GM23248 (cell line): ENCODE measurements at regions not wholly inside any gene's neighbourhood (a gene's known extent, or its start where the extent isn't known, plus 50 kb on each side); places are given as distances from the start of the nearest gene placed in this dataset.
"Not testable (repeated sequence)": the region's sequence is repeated elsewhere in the genome, so short reads cannot be mapped to it uniquely, and the experiment has no call there.

ENCODE experiments used
- DNase-seq: peaks from one replicate; pipeline ENCODE4 v3.0.0-alpha.2; 2015
- H2AFZ ChIP-seq: fragments of 200-600 bp; sonication (generic); 2 replicates; pipeline ENCODE4 v1.6.1; 2016; ENCODE audit warnings: antibody characterized with exemption
- H3F3A ChIP-seq: fragments of 200-600 bp; sonication (generic); 2 replicates; pipeline ENCODE4 v1.6.1; 2016; ENCODE audit warnings: mild to moderate bottlenecking, antibody characterized with exemption, mixed run types; ENCODE audit not compliant: insufficient read depth
- H3K27ac ChIP-seq: fragments of 200-600 bp; sonication (generic); 2 replicates; pipeline ENCODE4 v1.5.1; 2016; ENCODE audit warnings: mild to moderate bottlenecking
- H3K27me3 ChIP-seq: fragments of 200-600 bp; sonication (generic); replicated peaks from 2 replicates; pipeline ENCODE4 v1.6.1; 2016; ENCODE audit warnings: mild to moderate bottlenecking; ENCODE audit not compliant: insufficient read depth
- H3K36me3 ChIP-seq: fragments of 200-600 bp; sonication (generic); 2 replicates; pipeline ENCODE4 v1.6.1; 2016; ENCODE audit warnings: low read depth, mild to moderate bottlenecking
- H3K4me1 ChIP-seq: fragments of 200-600 bp; sonication (generic); 2 replicates; pipeline ENCODE4 v1.6.1; 2016; ENCODE audit warnings: mild to moderate bottlenecking; ENCODE audit not compliant: insufficient read depth
- H3K4me2 ChIP-seq: fragments of 200-600 bp; sonication (generic); one replicate; pipeline ENCODE4 v1.6.1; 2016; ENCODE audit warnings: mild to moderate bottlenecking; ENCODE audit not compliant: unreplicated experiment
- H3K4me3 ChIP-seq: fragments of 200-600 bp; sonication (generic); 2 replicates; pipeline ENCODE4 v1.5.1; 2016; ENCODE audit warnings: mild to moderate bottlenecking
- H3K79me2 ChIP-seq: fragments of 200-600 bp; sonication (generic); 2 replicates; pipeline ENCODE4 v1.6.1; 2016; ENCODE audit warnings: mild to moderate bottlenecking; ENCODE audit not compliant: insufficient read depth
- H3K9ac ChIP-seq: fragments of 200-600 bp; sonication (generic); 2 replicates; pipeline ENCODE4 v1.6.1; 2016; ENCODE audit warnings: mild to moderate bottlenecking
- H3K9me2 ChIP-seq: fragments of 200-600 bp; sonication (generic); 2 replicates; pipeline ENCODE4 v1.6.1; 2016; ENCODE audit warnings: mixed run types, mild to moderate bottlenecking, moderate library complexity; ENCODE audit not compliant: insufficient read depth
- H3K9me3 ChIP-seq: fragments of 200-600 bp; sonication (generic); one replicate; pipeline ENCODE4 v1.6.1; 2017; ENCODE audit warnings: low read depth
- H4K20me1 ChIP-seq: fragments of 200-600 bp; sonication (generic); 2 replicates; pipeline ENCODE4 v1.6.0; 2016; ENCODE audit not compliant: insufficient read depth
- EZH2 ChIP-seq: fragments of 200-600 bp; sonication (generic); IDR thresholded peaks from 2 replicates; pipeline ENCODE4 v1.6.1; 2018; ENCODE audit warnings: antibody characterized with exemption, mild to moderate bottlenecking; ENCODE audit not compliant: insufficient read depth, poor library complexity, severe bottlenecking
- EZH2phosphoT487 ChIP-seq: fragments of 200-600 bp; sonication (generic); IDR thresholded peaks from 2 replicates; pipeline ENCODE4 v1.6.1; 2018; ENCODE audit warnings: antibody characterized with exemption, moderate library complexity, mild to moderate bottlenecking, low read depth; ENCODE audit not compliant: insufficient read depth
- WGBS, 2 experiments: methylation state at CpG; one replicate each; pipeline ENCODE4 v1.1.6; 2015 to 2017; ENCODE audit warnings: low lambda C conversion rate in 2 of 2, low coverage in 1 of 2; ENCODE audit errors: missing lambda C conversion rate in 2 of 2; 5-methylcytosine and 5-hydroxymethylcytosine counted together
- in situ Hi-C: fragments of 300-500 bp; cut with MboI; formaldehyde crosslinking; loops from 2 replicates; pipeline ENCODE4 v1.15.0; 2020

DNA sequence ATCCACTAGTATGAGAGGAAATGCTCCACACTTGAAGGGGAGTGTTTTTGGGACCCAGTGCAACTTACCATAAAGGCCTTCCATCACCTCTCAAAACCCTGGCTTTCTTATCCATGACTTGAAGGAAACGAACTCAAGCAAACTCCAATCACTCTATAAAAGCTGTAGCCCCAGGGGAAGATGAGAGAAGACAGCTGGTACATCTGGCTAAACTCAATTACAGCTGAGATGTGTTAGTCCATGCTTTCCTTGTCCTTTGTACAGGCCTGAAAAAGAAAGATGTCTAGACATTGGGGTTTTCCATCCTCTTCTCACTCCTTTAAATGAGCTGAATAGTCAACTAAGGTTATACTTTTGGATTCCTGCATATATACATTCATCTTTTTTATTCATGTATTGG is 89.5 kb upstream of the ANKRD30A start:
- H3K27me3 ChIP-seq, result no peaks in the 10 kb centered on the region
- in situ Hi-C loops, result no loop called here
- 0% methylated on average over 1 of the region's 1 CpG for WGBS, 2 experiments

DNA sequence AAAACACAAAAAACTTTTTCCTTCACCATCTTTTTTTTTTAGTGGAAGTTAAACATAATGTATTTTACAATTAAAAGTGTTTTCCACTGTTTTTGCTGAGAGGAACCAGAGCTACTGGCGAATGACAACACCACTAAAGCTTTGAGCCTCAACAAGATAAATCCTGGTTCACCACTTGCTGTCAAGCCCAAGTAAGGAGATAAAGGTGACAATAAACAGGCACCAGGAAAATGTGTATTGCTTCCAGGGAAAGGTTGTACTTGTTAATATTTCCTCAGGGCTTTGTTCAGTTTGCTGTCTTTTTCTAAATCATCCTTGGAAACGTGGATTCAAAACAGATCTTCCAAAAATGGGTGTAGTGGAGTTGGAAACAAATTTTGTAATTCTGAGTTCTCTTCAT is 109.9 kb upstream of the ANKRD30A start:
- Histone ChIP-seq H3K27me3 (no peaks in the 10 kb centered on the region), H3K9me2 (no peaks in the 10 kb centered on the region), H3K27ac (no peak overlapping the region), H4K20me1 (no peaks in the 10 kb centered on the region), H3K4me1 (no peaks in the 10 kb centered on the region), H3K4me3 (no peak overlapping the region), H3K36me3 (no peaks in the 10 kb centered on the region), H2AFZ (no peak overlapping the region), H3K79me2 (no peaks in the 10 kb centered on the region), H3F3A (no peaks in the 10 kb centered on the region), H3K9ac (no peak overlapping the region), H3K9me3 (no peaks in the 10 kb centered on the region), H3K4me2 (no peak overlapping the region)
- DNase-seq, result no peak
- 0 to 3% methylated on average over 2 of the region's 2 CpGs for WGBS, 2 experiments
- in situ Hi-C loops, result no loop called here
- no peak for TF ChIP-seq EZH2phosphoT487
- TF ChIP-seq EZH2, result no peak

More for the DNA sequence above, 89.5 kb upstream of the ANKRD30A start:
- Histone ChIP-seq H3K79me2 (no peaks in the 10 kb centered on the region), H3K4me2 (no peak overlapping the region), H3K4me3 (no peak overlapping the region), H3K9ac (no peak overlapping the region), H4K20me1 (no peaks in the 10 kb centered on the region), H3F3A (no peaks in the 10 kb centered on the region), H3K27ac (no peak overlapping the region), H3K9me2 (no peaks in the 10 kb centered on the region), H3K9me3 (no peaks in the 10 kb centered on the region), H3K4me1 (no peaks in the 10 kb centered on the region), H2AFZ (no peak overlapping the region), H3K36me3 (no peaks in the 10 kb centered on the region)
- TF ChIP-seq EZH2phosphoT487, result no peak
- TF ChIP-seq EZH2, result no peak
- DNase-seq, result no peak

DNA sequence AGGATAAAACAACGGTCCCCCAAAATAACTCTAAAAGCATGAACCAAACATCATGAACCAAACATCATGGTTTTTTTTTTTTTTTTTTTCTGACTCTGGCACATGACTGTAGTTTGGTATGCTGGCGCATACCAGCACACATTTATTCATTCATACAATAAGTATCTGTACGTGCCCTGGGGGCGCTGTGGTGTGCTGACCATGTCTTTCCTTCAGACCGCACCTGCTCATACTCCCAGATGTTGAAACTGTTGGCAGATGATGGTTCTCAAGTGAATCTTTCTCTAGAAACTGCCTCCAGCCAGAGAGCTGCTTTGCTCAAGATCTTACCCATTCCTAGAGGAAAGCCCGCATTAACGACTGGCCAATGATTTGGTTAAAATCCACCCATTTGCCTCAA is 114.7 kb upstream of the ANKRD30A start:
- WGBS, 2 experiments, result 27 to 31% methylated on average over 7 of the region's 7 CpGs
- no peak for TF ChIP-seq EZH2
- TF ChIP-seq EZH2phosphoT487, result no peak
- H3K9ac ChIP-seq, result no peak overlapping the region

DNA sequence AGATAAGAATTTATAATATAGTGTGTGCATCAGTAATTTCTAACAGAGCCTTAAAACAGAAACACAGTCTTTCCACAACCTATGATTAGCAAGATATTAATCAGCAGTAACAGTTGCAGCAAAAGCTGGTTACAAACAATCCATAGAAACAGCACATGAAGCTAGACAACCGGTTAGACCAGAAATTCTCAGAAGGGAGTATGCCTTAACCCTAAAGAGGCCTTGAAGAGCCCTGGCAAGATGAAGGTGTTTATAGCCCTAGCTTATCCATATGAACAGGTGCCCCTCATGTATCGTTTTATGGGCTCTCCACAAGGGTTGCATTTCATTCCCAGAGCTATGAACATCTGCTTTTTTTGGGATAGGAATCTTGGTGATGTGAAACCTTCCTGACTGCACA is 117.1 kb upstream of the ANKRD30A start:
- H3K9me2 ChIP-seq, DNase-seq, in situ Hi-C loops, H3K27ac ChIP-seq, H3K79me2 ChIP-seq, H3K9ac ChIP-seq, H3K4me1 ChIP-seq, H3F3A ChIP-seq, H3K27me3 ChIP-seq, H3K4me3 ChIP-seq, H3K9me3 ChIP-seq, H4K20me1 ChIP-seq, H2AFZ ChIP-seq, H3K36me3 ChIP-seq, H3K4me2 ChIP-seq: not testable (repeated sequence)
- whole genome bisulfite sequencing, 2 experiments, result 11 to 16% methylated on average over 2 of the region's 2 CpGs

More for the DNA sequence above, 114.7 kb upstream of the ANKRD30A start:
- Histone ChIP-seq H3K27me3 (no peaks in the 10 kb centered on the region), H3K27ac (no peak overlapping the region), H4K20me1 (no peaks in the 10 kb centered on the region), H3K9me3 (no peaks in the 10 kb centered on the region), H3K79me2 (no peaks in the 10 kb centered on the region), H2AFZ (no peak overlapping the region), H3K4me2 (no peak overlapping the region), H3K4me1 (no peaks in the 10 kb centered on the region), H3K36me3 (no peaks in the 10 kb centered on the region), H3K9me2 (no peaks in the 10 kb centered on the region), H3F3A (no peaks in the 10 kb centered on the region), H3K4me3 (no peak overlapping the region)
- in situ Hi-C loops, result no loop called here
- DNase-seq, result no peak

DNA sequence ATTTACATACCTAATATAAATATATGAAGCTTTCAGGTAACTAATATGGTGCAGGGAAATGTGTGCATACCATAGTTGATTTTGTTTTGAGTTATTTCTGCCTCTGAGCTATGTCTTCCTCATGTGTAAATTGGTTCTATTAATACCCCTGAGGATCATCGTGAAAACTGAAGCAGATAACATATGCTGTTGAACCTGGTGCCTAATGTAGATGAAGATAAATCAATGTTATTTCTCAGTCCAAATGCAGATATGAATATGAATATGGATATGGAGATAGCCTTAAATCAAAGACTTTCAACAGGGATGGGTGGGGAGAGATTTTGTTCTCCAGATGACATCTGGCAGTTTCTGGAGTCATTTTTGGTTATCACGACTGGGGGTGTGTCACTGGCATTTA is 122.3 kb upstream of the ANKRD30A start:
- Histone ChIP-seq H3K79me2 (no peaks in the 10 kb centered on the region), H2AFZ (no peak overlapping the region), H3K27me3 (no peaks in the 10 kb centered on the region), H4K20me1 (no peaks in the 10 kb centered on the region), H3K27ac (no peak overlapping the region), H3K9me2 (no peaks in the 10 kb centered on the region), H3F3A (no peaks in the 10 kb centered on the region), H3K4me2 (no peak overlapping the region), H3K9me3 (no peaks in the 10 kb centered on the region), H3K9ac (no peak overlapping the region), H3K36me3 (no peaks in the 10 kb centered on the region), H3K4me1 (no peaks in the 10 kb centered on the region), H3K4me3 (no peak overlapping the region)
- in situ Hi-C loops, result no loop called here
- TF ChIP-seq EZH2phosphoT487 (no peak), EZH2 (no peak)
- DNase-seq, result no peak
- WGBS, 2 experiments, result 10 to 11% methylated on average over 2 of the region's 2 CpGs

DNA sequence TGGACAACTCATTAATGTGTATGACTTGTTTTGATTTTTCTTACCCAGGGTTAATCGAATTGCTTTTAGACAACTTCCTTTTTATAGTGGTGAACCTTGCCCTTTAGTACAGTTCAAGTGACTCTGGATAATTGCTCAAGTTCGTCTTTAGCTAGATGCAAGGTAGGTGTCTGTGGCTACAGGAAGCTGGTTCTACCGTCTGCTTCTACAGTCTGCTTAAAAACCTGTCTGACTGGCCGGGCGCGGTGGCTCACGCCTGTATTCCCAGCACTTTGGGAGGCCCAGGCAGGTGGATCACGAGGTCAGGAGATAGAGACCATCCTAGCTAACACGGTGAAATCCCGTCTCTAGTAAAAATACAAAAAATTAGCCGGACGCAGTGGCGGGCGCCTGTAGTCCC is 129.6 kb upstream of the ANKRD30A start:
- H3K9me3 ChIP-seq, H3K9me2 ChIP-seq, H3K36me3 ChIP-seq, DNase-seq, H3K4me3 ChIP-seq, H3K79me2 ChIP-seq, in situ Hi-C loops, H3K27me3 ChIP-seq, H3K9ac ChIP-seq, H3K4me2 ChIP-seq, H3K4me1 ChIP-seq, H3F3A ChIP-seq, H4K20me1 ChIP-seq, H3K27ac ChIP-seq, H2AFZ ChIP-seq: not testable (repeated sequence)
- 59 to 60% methylated on average over 14 of the region's 14 CpGs for WGBS, 2 experiments
